ENCODE measurements at regions not wholly inside any gene's neighbourhood (a gene's known extent, or its start where the extent isn't known, plus 50 kb on each side); places are given as distances from the start of the nearest gene placed in this dataset.

DNA sequence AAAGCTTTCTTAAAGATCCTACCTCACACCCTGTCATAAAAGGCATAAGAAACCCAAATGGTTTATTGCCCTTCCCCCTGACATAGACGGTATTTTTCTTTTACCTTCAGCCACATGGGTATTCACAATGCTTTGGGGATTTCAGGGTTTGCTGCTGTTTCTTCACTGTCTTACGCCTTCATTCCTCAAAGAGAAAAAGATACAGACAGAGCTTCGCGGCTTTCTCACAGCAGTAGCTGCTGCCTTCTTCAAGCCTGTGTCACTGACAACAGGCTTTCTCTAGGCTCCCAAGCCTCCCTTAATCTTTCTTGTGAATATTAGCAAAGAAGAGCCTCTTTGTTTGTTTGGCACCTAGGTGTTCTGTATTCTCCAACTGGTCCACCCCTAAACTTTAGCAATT, 197.4 kb upstream of the ARID2 start:
- no peak overlapping the region for H3K27ac ChIP-seq (replicated peaks)
- H3K4me3 ChIP-seq (replicated peaks; ENCODE audit: insufficient read depth, low read length), result no peak overlapping the region
- TF ChIP-seq, protein P1, sequence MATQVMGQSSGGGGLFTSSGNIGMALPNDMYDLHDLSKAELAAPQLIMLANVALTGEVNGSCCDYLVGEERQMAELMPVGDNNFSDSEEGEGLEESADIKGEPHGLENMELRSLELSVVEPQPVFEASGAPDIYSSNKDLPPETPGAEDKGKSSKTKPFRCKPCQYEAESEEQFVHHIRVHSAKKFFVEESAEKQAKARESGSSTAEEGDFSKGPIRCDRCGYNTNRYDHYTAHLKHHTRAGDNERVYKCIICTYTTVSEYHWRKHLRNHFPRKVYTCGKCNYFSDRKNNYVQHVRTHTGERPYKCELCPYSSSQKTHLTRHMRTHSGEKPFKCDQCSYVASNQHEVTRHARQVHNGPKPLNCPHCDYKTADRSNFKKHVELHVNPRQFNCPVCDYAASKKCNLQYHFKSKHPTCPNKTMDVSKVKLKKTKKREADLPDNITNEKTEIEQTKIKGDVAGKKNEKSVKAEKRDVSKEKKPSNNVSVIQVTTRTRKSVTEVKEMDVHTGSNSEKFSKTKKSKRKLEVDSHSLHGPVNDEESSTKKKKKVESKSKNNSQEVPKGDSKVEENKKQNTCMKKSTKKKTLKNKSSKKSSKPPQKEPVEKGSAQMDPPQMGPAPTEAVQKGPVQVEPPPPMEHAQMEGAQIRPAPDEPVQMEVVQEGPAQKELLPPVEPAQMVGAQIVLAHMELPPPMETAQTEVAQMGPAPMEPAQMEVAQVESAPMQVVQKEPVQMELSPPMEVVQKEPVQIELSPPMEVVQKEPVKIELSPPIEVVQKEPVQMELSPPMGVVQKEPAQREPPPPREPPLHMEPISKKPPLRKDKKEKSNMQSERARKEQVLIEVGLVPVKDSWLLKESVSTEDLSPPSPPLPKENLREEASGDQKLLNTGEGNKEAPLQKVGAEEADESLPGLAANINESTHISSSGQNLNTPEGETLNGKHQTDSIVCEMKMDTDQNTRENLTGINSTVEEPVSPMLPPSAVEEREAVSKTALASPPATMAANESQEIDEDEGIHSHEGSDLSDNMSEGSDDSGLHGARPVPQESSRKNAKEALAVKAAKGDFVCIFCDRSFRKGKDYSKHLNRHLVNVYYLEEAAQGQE (IDR thresholded peaks at IDR 0.05; ENCODE audit: insufficient replicate concordance, low read depth), result no peak
- TF ChIP-seq, protein P2, sequence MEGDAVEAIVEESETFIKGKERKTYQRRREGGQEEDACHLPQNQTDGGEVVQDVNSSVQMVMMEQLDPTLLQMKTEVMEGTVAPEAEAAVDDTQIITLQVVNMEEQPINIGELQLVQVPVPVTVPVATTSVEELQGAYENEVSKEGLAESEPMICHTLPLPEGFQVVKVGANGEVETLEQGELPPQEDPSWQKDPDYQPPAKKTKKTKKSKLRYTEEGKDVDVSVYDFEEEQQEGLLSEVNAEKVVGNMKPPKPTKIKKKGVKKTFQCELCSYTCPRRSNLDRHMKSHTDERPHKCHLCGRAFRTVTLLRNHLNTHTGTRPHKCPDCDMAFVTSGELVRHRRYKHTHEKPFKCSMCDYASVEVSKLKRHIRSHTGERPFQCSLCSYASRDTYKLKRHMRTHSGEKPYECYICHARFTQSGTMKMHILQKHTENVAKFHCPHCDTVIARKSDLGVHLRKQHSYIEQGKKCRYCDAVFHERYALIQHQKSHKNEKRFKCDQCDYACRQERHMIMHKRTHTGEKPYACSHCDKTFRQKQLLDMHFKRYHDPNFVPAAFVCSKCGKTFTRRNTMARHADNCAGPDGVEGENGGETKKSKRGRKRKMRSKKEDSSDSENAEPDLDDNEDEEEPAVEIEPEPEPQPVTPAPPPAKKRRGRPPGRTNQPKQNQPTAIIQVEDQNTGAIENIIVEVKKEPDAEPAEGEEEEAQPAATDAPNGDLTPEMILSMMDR (IDR thresholded peaks at IDR 0.05; ENCODE audit: insufficient read depth, low read length), result no peak
- TF ChIP-seq GABPA (IDR thresholded peaks at IDR 0.05; ENCODE audit: low read depth) (no peak), SPI1 (IDR thresholded peaks at IDR 0.05; ENCODE audit: borderline replicate concordance, low read depth) (no peak), POLR2AphosphoS5 (IDR thresholded peaks at IDR 0.05; ENCODE audit: low read depth) (no peak)
- DNase-seq (ENCODE audit: low read depth in 1 of 2, low spot score in 1 of 2), result no peak
- no peaks in the 10 kb centered on the region for H3K27me3 ChIP-seq (ENCODE audit: insufficient read depth, poor library complexity, severe bottlenecking)

DNA sequence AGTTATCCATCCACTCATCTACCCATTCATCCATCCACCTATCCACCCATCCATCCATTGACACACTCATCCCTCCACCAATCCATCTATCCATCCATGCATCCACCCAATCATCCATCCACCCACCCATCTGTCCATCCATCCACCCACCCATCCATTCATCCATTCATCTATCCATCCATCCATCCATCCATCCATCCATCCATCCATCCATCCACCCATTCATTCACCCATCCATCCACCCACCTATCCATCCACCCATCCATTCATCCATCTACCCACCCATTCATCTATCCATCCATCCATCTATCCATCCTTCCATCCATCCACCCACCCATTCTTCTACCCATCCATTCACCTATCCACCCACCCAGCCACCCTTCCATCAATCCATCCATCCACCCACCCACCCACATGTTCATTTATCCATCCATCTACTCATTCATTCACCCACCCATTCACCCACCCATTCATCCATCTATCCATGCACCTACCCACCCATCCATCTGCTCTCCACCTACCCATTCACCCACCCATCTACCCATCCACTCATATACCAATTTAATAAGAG, 193.8 kb upstream of the ARID2 start:
- TF ChIP-seq, protein P1 (IDR thresholded peaks at IDR 0.05; ENCODE audit: insufficient replicate concordance, low read depth), result no peak
- TF ChIP-seq SPI1 (IDR thresholded peaks at IDR 0.05; ENCODE audit: borderline replicate concordance, low read depth) (no peak), GABPA (IDR thresholded peaks at IDR 0.05; ENCODE audit: low read depth) (no peak), POLR2AphosphoS5 (IDR thresholded peaks at IDR 0.05; ENCODE audit: low read depth) (no peak)
- TF ChIP-seq, protein P2 (IDR thresholded peaks at IDR 0.05; ENCODE audit: insufficient read depth, low read length), result no peak
- no peak for DNase-seq (ENCODE audit: low read depth in 1 of 2, low spot score in 1 of 2)
- no peaks in the 10 kb centered on the region for H3K27me3 ChIP-seq (ENCODE audit: insufficient read depth, poor library complexity, severe bottlenecking)
- H3K4me3 ChIP-seq (replicated peaks; ENCODE audit: insufficient read depth, low read length), result no peak overlapping the region
- no peak overlapping the region for H3K27ac ChIP-seq (replicated peaks)

DNA sequence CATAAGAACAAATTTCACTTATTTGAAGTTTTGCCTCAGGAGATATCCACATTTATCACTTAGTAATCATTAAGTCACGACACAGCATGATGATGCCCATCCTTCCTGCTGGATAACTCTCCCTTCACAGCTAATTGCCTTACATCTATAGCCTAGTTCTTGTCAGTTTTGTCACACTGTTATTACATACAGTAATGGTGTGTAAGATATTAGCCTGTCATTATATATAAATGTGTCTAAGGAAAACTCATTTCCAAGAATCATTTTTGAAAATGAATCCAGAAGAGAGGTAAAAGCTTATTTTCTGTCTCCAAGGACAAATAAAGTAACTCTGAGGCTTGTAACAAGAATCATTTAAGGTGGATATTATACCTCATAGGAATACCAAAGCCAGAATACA, 193.2 kb upstream of the ARID2 start:
- no peak overlapping the region for H3K27ac ChIP-seq (replicated peaks)
- DNase-seq (ENCODE audit: low read depth in 1 of 2, low spot score in 1 of 2), result no peak
- TF ChIP-seq POLR2AphosphoS5 (IDR thresholded peaks at IDR 0.05; ENCODE audit: low read depth) (no peak), SPI1 (IDR thresholded peaks at IDR 0.05; ENCODE audit: borderline replicate concordance, low read depth) (no peak), GABPA (IDR thresholded peaks at IDR 0.05; ENCODE audit: low read depth) (no peak)
- TF ChIP-seq, protein P2 (IDR thresholded peaks at IDR 0.05; ENCODE audit: insufficient read depth, low read length), result no peak
- TF ChIP-seq, protein P1 (IDR thresholded peaks at IDR 0.05; ENCODE audit: insufficient replicate concordance, low read depth), result no peak
- no peak overlapping the region for H3K4me3 ChIP-seq (replicated peaks; ENCODE audit: insufficient read depth, low read length)
- no peaks in the 10 kb centered on the region for H3K27me3 ChIP-seq (ENCODE audit: insufficient read depth, poor library complexity, severe bottlenecking)

Measured in HL-60 (cell line).